Left renal pelvis (tissue), 4 donors: ENCODE measurements at regions not wholly inside any gene's neighbourhood (a gene's known extent, or its start where the extent isn't known, plus 50 kb on each side); places are given as distances from the start of the nearest gene placed in this dataset.

Source experiments
- DNase-seq, 4 donors: peaks; one replicate each; pipeline ENCODE4 v3.0.0-alpha.2; 2013; ENCODE audit warnings: low read depth in 4 of 4, low spot score in 3 of 4

- no peak for DNase-seq
These were observed 103.7 kb downstream of the FOXD1 start for GRCh38 chr5:73344835-73345234.

- DNase-seq = no peak
These were observed 108.9 kb downstream of the FOXD1 start for GRCh38 chr5:73339711-73340110.

GRCh38 chr5:73339051-73339575 is 109.5 kb downstream of the FOXD1 start:
- DNase-seq = no peak

DNA sequence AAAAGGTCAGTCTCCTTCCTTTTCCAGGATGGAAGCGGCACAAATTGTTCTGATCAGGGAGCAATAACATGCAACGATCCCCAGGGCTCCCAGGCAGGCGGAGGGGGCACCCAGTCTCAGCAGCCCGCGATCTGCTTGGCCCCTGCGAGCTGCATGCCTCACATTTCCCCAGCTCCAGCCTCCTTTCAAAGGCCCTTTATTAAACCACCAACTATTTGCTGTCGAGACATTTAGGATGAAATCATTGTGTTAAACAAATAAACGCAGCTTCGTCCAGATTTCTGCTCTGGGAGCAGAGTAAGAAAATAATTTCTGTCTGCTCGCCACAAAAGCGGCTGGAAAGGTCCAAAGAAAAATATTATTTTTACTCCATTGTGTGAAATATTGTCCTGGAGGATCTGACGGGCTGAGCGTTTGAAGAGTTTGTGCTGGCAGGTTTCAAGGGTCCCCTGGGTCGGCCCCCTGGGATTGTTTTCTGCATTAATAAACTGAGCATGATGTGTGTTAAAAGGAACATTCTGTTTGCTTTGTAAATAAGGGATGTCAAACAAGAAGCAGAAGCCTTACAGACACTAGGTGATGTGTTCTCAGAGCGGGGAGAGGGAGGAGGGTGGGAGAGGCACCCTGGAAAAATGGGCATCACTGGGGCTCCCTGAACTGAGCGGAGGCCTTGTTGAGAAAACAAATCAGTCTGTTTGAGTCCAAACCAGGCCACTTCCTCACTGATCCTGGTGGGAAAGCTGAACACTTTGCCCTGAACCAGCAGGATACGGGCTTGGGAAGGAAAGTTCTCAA is 110.1 kb downstream of the FOXD1 start:
- peak in 3 of 4 donors; percentile 29 to 48 (median 37) for DNase-seq

- DNase-seq = no peak
These were observed 110.9 kb downstream of the FOXD1 start for GRCh38 chr5:73337586-73338255.

- no peak for DNase-seq
These were observed 112.2 kb downstream of the FOXD1 start for GRCh38 chr5:73336366-73336765.

- DNase-seq = no peak
These were observed 114.5 kb downstream of the FOXD1 start for GRCh38 chr5:73333944-73334703.

DNA sequence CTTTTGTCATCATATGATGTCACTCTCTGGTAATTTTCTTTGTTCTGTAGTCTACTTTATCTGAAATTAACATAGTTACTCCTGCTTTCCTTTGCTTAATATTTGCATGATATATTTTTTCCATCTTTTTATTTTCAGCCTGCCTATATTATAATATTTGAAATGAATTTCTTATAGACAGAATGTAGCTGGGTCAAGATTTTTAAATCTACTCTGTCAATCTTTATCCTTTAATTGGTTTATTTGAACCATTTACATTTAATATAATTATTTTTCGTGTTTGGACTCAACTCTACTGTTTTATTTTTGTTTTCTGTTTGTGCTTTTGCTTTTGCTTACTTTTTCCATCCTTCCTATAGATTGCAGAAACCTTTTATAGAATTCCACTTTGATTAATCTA is 118.0 kb downstream of the FOXD1 start:
- DNase-seq = no peak

DNA sequence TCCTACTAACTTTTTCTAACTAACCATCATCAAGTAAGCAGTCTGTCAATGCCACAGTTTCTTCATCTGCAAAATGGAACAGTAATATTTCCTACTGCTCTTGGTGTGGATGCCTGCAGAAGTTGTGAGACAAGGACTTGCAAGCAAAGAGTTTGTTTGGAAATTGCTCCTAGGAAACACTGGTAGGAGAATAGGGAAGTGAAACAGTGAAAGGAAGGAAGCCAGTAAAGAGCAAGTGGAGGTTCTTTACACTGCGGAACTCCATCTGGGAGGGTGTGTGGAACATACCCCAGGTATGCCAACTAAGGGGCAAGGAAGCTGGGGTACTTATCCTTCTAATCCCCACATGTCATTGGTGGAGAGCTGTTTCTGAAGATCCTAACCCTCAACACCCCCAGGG is 119.9 kb downstream of the FOXD1 start:
- no peak for DNase-seq

- DNase-seq = no peak
These were observed 120.6 kb downstream of the FOXD1 start for GRCh38 chr5:73327908-73328455.

DNA sequence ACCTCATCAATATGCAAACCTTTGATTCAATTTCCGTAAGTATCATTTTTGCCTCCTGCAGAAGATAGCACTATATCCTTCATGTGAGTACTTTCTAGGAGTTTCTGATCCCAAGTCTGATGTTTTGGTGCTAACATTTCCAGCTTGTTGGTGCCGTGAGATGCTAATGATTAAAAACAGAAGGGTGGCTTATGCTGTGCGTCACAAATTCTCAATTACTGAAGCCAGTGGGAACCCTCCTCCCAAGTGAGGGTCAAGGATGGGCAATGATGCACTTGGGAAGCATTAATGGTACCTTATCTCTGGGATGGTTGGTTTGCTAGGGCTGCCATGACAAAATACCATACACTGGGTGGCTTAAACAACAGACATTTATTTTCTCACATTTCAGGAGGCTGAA is 123.0 kb downstream of the FOXD1 start:
- DNase-seq = no peak

- no peak for DNase-seq
These were observed 125.1 kb downstream of the FOXD1 start for GRCh38 chr5:73323466-73323865.

- DNase-seq = no peak
These were observed 126.0 kb downstream of the FOXD1 start for GRCh38 chr5:73322437-73323076.

DNA sequence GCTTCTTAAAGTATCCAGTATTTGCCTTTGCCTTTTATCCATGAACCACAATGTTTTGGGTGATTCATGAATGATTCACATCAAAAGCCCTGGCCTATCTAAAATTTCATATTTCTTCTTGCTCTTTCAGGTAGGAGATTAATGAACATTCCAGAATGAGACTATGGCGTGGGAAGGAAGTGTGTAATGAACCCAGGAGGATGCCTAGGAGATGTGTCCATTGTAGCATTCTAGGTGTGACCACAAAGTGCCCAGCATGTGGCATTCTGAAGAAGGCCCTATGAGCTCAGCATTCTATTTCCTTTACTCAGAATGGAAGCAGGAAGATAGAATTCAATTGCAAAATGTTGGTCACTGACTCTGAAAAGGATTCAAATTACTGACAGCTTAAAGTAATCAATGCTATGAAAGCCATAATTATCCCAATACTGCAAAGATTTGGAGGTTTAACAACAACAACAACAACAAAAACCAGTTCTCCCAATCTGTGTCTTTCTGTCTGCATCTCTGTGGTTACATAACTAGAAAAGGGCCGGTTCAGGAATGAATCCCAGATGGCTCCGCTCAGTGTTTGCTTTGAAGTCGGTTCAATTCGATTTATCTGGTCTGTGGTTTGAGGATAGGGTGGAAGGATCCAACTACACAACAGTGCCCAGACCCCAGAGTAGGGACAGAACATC is 126.7 kb downstream of the FOXD1 start:
- DNase-seq = no peak

GRCh38 chr5:73319036-73319435 is 129.5 kb downstream of the FOXD1 start:
- no peak for DNase-seq

GRCh38 chr5:73318308-73318719 is 130.3 kb downstream of the FOXD1 start:
- no peak for DNase-seq

DNA sequence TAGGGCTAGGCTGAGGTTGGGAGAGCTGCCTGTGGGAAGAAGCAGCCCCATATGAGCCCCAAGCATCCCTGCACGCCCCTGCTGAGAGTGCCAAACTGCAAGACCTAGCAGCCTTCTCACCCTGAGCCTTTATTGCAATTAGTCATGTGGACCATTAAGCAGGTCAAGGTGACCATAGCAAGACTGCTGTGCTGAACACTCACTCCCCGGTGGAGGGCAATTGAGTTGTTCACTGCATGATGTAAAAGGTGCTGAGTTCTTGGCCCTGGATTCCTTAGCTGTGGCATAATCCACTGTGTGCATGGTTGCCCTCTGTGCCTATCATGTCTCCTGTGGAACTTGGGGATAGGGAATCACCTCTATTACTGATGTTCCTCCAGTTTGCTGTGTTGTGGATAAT is 131.1 kb downstream of the FOXD1 start:
- DNase-seq = no peak

DNA sequence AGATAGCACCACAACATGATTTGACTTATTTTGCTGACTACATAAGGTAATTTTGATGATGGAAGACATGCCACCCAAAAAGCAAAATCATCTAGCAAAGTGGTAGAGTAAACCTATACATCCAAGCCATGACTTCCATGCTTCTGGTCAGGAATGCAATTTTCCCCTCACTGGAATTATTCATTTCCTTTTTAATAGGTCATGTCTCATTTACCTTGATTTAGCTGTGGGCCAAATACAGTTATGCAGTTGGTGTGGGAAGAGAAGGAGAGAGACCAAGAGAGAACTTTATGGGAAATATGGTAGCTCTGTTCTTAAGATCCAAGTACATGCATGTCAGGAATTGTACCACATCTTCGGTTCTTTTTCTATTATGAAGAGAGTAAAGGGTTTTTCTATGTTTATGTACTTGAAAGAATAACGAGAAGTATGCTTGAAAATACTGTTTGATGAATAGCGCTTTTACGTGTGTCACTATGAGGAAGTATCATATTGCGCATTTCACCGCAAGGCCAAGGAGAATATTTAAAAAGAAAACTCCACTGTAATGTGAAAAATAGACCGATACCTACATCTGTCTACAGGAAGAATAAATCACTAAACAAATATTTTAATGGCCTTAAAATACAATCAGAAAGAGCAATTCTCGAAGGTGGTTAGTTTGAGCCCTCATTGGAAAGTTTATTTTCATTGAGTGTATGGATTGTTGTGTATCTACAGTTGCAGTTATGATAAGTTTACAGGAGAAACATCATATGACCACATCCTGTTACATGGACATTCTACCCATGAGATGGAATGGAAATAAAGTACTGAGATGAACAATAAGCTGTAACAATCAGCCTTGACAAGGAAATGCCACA is 134.0 kb downstream of the FOXD1 start:
- DNase-seq = no peak
